HTR-8/SVneo (cell line): ENCODE measurements at regions not wholly inside any gene's neighbourhood (a gene's known extent, or its start where the extent isn't known, plus 50 kb on each side); places are given as distances from the start of the nearest gene placed in this dataset.

Experiments
- DNase-seq: peaks from one replicate; pipeline ENCODE4 v3.0.0; 2011; ENCODE audit warnings: low spot score, mixed read lengths; ENCODE audit not compliant: insufficient read length
- FAIRE-seq: peaks from 2 replicates; lab custom pipeline; 2011; peaks lifted over from hg19 to GRCh38; lab: Jason Lieb, UNC

- no peak for FAIRE-seq
These were observed 237.5 kb downstream of the CD83 start for GRCh38 chr6:14354919-14355572.

DNA sequence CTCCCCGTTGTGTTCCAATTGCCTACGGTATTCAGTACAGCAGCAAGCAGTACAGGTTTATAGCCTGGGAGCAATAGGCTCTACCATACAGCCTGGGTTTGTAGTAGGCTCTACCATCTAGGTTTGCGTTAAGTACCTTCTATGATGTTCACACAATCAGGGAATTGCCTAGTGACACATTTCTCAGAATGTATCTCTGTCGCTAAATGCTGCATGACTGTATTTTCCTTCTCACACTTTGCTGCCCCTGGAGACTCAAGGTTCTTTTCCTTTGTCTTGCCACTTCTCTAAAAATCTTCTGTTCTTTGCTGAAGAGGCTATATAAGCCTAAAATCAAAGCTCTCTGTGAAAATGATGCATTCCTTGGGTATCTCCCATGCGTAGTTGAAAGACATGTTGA, 241.9 kb downstream of the CD83 start:
- no peak for DNase-seq
- FAIRE-seq, result no peak

More at GRCh38 chr6:14354919-14355572, 237.5 kb downstream of the CD83 start:
- DNase-seq, result no peak

GRCh38 chr6:14360565-14360964, 243.0 kb downstream of the CD83 start:
- FAIRE-seq, result no peak
- no peak for DNase-seq

- FAIRE-seq (no peak), DNase-seq (no peak)
These were observed 243.7 kb downstream of the CD83 start for GRCh38 chr6:14361297-14361696.

- DNase-seq, result no peak
- no peak for FAIRE-seq
These were observed 244.5 kb downstream of the CD83 start for GRCh38 chr6:14361956-14362587.

DNA sequence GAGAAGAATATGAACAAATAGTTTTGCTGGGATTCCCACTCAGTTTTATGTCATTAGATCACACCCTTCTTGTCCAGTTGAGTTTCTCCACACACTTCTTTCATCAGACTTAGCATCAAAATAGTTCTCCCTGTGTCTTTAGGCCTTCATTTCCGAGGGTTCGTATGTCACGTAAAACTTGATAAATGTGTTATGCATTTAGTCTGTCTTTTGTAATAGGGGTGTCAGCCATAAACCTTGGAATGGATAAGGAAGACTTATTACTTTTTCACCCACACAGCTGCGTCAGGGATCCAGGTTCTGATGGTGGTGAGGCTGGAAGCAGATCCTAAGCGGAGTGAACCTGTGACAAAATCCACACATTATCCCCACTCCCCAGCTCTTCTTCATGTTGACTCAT, 246.8 kb downstream of the CD83 start:
- no peak for DNase-seq
- FAIRE-seq, result no peak

DNA sequence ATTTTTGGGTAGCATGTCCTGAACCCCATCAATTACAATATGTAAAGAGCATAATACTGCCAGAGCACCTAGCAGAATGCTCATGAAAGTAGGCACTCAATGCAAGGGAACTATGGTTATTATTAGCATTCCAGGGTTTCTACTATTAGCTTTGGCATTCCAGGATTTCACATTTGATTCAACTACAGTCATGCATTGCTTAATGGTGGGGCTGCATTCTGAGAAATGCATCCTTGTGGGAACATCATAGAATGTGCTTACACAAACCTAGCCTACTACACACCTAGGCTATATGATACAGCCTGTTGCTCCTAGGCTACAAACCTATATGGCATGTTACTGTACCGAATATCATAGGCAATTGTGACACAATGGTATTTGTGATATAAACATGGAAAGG, 247.8 kb downstream of the CD83 start:
- FAIRE-seq (peak; percentile 60), DNase-seq (no peak)

- DNase-seq, result no peak
- no peak for FAIRE-seq
These were observed 248.7 kb downstream of the CD83 start for GRCh38 chr6:14366315-14366714.

- DNase-seq (no peak), FAIRE-seq (no peak)
These were observed 249.3 kb downstream of the CD83 start for GRCh38 chr6:14366872-14367271.

DNA sequence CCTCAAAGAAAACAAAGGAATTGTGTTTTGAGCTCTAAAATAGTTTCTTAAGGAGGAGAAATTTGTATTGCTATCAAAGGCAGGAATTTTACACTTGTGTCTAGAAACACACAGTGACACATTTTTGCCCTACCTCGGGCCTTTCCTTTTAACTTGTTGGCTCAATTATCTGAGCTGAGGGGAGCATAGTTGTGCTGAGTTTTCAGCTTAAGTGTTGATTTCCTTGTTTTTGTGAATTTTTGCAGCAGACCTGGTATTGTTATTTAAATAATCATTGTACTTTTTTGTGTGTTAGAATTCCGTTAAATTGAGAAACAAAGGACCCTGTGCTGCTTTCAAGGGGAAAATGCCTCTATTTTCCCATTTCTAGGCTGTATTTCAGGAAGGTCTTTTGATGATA, 249.7 kb downstream of the CD83 start:
- FAIRE-seq (no peak), DNase-seq (no peak)

GRCh38 chr6:14369717-14370116, 252.1 kb downstream of the CD83 start:
- no peak for FAIRE-seq
- no peak for DNase-seq

DNA sequence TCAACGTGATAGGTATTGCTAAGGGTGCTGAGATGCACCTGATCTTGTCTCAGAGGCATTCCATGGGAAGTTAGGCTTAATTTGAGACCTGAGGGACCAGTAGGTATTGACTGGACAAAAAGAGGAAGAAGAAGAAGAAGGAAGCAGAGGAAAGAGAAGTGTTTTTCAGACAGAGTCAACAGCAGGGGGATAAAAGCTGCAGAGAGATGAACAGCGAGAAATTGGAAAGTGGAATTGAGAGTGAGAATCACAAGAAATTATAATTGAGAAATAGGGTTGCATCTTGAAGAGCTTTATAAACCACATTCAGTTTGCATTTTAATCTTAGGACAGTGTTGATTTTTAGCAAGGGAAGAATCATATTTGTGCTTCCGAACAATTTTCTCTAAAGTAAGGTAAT, 254.0 kb downstream of the CD83 start:
- DNase-seq (no peak), FAIRE-seq (no peak)

DNA sequence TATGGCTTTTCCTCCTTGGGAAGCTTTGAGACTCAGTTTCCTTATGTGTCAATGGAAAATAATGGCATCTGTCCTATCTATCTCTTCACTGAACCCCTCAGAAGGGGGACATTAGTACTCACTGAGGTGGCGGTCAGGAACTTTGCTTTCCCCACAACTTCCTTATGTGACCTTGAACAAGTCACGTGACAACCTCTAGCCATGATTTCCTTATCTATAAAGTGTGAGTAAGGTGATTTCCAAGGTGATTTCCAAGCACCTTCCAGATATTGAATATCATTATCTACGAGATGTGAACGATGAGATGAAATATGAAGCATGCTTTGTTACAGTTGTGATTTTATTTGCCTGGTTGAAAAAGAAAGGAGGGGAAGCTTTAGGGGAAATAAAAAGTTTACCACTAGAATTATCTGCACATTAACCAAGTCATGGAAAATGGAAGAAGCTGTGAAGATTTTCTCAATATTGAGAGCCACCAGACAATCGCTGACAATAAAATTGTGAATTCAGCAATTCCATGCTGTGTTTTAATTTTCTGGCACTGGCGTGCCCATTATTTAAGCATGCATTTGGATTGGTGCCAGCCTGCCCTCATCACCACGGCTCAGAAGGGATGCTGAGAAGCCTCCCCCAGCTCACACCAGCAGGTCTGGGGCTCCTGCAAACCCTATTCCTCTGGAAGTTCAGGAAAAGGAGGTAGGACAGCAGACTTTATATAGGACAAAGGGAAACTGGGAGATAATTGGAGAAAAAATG, 255.3 kb downstream of the CD83 start:
- no peak for FAIRE-seq
- DNase-seq, result no peak

GRCh38 chr6:14373648-14374437, 256.3 kb downstream of the CD83 start:
- no peak for FAIRE-seq
- no peak for DNase-seq

- FAIRE-seq (no peak), DNase-seq (no peak)
These were observed 258.4 kb downstream of the CD83 start for GRCh38 chr6:14375930-14376329.

GRCh38 chr6:14379568-14379967, 262.0 kb downstream of the CD83 start:
- FAIRE-seq, result no peak

GRCh38 chr6:14380086-14380820, 262.7 kb downstream of the CD83 start:
- DNase-seq (no peak), FAIRE-seq (no peak)

More at GRCh38 chr6:14379568-14379967, 262.0 kb downstream of the CD83 start:
- no peak for DNase-seq

- DNase-seq (no peak), FAIRE-seq (no peak)
These were observed 263.6 kb downstream of the CD83 start for GRCh38 chr6:14380901-14381828.
